ENCODE measurements at regions not wholly inside any gene's neighbourhood (a gene's known extent, or its start where the extent isn't known, plus 50 kb on each side); places are given as distances from the start of the nearest gene placed in this dataset.

GRCh38 chr14:34097644-34098043 is 146.8 kb upstream of the EGLN3 start:
- TF ChIP-seq, protein P1, sequence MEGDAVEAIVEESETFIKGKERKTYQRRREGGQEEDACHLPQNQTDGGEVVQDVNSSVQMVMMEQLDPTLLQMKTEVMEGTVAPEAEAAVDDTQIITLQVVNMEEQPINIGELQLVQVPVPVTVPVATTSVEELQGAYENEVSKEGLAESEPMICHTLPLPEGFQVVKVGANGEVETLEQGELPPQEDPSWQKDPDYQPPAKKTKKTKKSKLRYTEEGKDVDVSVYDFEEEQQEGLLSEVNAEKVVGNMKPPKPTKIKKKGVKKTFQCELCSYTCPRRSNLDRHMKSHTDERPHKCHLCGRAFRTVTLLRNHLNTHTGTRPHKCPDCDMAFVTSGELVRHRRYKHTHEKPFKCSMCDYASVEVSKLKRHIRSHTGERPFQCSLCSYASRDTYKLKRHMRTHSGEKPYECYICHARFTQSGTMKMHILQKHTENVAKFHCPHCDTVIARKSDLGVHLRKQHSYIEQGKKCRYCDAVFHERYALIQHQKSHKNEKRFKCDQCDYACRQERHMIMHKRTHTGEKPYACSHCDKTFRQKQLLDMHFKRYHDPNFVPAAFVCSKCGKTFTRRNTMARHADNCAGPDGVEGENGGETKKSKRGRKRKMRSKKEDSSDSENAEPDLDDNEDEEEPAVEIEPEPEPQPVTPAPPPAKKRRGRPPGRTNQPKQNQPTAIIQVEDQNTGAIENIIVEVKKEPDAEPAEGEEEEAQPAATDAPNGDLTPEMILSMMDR (conservative IDR thresholded peaks at IDR 0.05): no peak
- no peak for TF ChIP-seq EZH2 (IDR thresholded peaks at IDR 0.05; ENCODE audit: low read depth)
